ENCODE measurements at regions not wholly inside any gene's neighbourhood (a gene's known extent, or its start where the extent isn't known, plus 50 kb on each side); places are given as distances from the start of the nearest gene placed in this dataset.
"Not testable (repeated sequence)": the region's sequence is repeated elsewhere in the genome, so short reads cannot be mapped to it uniquely, and the experiment has no call there.

DNA sequence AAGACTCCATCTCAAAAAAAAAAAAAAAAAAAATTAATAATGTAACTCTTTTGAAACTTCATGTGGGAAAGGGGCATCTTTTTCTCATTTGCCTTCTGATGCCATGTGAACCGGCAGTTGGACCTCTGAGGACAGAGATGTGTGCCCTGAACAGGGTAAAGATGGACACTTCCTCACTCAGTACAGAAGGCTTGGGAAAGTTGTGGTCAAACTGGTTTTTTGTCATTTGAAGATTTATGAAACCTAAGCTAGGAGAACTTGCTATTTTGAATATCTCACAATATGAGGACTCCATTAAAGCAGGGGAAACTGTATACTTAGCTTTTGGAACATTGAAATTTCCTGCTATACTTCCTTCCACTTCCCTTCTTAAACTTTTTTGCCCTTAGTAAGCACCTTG, 147.5 kb upstream of the ALDH1B1 start:
- Histone ChIP-seq H3K36me3 (no peaks in the 10 kb centered on the region), H3K4me3 (no peak overlapping the region), H3K4me1 (no peaks in the 10 kb centered on the region), H3K27ac (no peak overlapping the region), H3K9me3 (no peaks in the 10 kb centered on the region), H3K27me3 (no peaks in the 10 kb centered on the region)
- intact Hi-C loops (cut with DNase I; ENCODE audit: low total_unique reads): no loop called here
- no peak for DNase-seq
- TF ChIP-seq, protein P1, sequence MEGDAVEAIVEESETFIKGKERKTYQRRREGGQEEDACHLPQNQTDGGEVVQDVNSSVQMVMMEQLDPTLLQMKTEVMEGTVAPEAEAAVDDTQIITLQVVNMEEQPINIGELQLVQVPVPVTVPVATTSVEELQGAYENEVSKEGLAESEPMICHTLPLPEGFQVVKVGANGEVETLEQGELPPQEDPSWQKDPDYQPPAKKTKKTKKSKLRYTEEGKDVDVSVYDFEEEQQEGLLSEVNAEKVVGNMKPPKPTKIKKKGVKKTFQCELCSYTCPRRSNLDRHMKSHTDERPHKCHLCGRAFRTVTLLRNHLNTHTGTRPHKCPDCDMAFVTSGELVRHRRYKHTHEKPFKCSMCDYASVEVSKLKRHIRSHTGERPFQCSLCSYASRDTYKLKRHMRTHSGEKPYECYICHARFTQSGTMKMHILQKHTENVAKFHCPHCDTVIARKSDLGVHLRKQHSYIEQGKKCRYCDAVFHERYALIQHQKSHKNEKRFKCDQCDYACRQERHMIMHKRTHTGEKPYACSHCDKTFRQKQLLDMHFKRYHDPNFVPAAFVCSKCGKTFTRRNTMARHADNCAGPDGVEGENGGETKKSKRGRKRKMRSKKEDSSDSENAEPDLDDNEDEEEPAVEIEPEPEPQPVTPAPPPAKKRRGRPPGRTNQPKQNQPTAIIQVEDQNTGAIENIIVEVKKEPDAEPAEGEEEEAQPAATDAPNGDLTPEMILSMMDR (IDR thresholded peaks at IDR 0.05): no peak

DNA sequence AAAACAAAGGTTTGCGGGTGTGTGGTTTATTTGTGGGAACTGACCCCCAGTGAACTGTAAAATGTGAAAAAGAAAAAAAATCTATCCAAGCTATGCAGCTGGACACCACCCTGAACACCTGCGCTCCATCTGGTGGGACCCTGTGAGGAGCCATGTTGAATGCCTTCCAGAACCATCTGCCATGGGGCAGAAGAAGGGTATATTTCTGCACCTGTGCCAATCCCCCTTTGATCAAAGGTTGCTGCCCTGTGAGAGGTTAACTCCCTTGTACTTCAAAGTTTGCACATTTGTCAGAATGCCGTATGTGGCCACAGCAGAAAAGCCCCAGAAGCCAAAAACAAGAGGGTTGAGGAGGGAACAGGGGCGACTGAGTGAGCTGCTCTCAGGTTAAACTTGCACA, 148.5 kb upstream of the ALDH1B1 start:
- Histone ChIP-seq H3K9me3 (no peaks in the 10 kb centered on the region), H3K4me3 (no peak overlapping the region), H3K27ac (no peak overlapping the region), H3K27me3 (no peaks in the 10 kb centered on the region), H3K4me1 (no peaks in the 10 kb centered on the region), H3K36me3 (no peaks in the 10 kb centered on the region)
- intact Hi-C loops (cut with DNase I; ENCODE audit: low total_unique reads): no loop called here
- no peak for DNase-seq
- TF ChIP-seq, protein P1 (IDR thresholded peaks at IDR 0.05): no peak

DNA sequence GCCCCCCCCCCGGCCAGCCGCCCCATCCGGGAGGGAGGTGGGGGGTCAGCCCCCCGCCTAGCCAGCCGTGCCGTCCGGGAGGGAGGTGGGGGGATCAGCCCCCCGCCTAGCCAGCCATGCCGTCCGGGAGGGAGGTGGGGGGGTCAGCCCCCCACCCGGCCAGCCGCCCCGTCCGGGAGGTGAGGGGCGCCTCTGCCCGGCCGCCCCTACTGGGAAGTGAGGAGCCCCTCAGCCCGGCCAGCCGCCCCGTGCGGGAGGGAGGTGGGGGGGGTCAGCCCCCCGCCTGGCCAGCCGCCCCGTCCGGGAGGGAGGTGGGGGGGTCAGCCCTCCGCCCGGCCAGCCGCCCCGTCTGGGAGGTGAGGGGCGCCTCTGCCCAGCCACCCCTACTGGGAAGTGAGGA, 150.4 kb upstream of the ALDH1B1 start:
- H3K9me3 ChIP-seq; H3K4me1 ChIP-seq; H3K27me3 ChIP-seq; H3K4me3 ChIP-seq; intact Hi-C loops (cut with DNase I; ENCODE audit: low total_unique reads); H3K36me3 ChIP-seq; DNase-seq; H3K27ac ChIP-seq: not testable (repeated sequence)

DNA sequence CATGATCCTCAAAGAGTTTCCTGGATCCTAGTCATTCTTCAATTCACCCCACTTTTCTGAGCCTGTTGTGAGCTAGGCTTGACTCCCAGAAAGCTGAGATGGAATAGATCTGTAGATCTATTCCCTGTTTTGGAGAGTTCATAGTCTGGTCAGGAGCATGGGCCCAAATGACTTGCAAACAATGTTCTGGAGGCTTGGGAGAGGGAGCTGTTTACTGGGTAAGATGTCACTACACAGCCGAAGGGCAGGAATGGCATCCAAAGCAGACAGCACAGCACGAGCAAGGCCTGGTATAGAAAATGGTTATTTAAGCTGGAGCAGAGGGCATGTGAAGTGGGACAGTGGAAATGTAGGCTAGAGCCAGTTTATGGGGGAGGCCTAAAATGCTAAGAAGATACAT, 152.5 kb upstream of the ALDH1B1 start:
- no peak for DNase-seq
- Histone ChIP-seq H3K27me3 (no peaks in the 10 kb centered on the region), H3K36me3 (no peaks in the 10 kb centered on the region), H3K4me3 (no peak overlapping the region), H3K4me1 (no peaks in the 10 kb centered on the region), H3K9me3 (no peaks in the 10 kb centered on the region), H3K27ac (no peak overlapping the region)
- intact Hi-C loops (cut with DNase I; ENCODE audit: low total_unique reads): no loop called here
- TF ChIP-seq, protein P1 (IDR thresholded peaks at IDR 0.05): no peak

DNA sequence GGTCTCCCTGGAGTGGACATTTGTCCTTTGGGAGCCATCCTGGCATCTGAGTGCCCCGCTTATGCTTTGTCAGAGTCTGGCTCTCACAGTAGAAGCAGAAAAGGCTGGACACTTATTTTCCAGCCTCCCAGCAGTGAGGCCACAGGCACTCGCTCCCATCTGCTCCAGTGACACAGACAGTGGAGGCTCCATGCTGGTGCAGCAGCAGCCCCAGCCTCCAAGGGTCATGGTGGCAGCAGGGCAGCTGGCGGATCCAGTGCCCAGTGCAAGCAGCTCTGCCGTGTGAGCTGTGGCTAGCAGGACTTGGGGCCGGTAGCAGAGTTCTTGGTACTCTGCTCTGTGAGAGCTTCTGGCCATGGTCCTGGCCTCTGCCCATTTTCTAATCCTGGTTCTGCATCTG, 157.3 kb upstream of the ALDH1B1 start:
- no peak overlapping the region for H3K27ac ChIP-seq
- H3K36me3 ChIP-seq: no peaks in the 10 kb centered on the region
- intact Hi-C loops (cut with DNase I; ENCODE audit: low total_unique reads): no loop called here
- H3K27me3 ChIP-seq: no peaks in the 10 kb centered on the region
- H3K9me3 ChIP-seq: no peaks in the 10 kb centered on the region
- DNase-seq: no peak
- TF ChIP-seq, protein P1 (IDR thresholded peaks at IDR 0.05): no peak
- H3K4me3 ChIP-seq: no peak overlapping the region
- H3K4me1 ChIP-seq: no peaks in the 10 kb centered on the region

DNA sequence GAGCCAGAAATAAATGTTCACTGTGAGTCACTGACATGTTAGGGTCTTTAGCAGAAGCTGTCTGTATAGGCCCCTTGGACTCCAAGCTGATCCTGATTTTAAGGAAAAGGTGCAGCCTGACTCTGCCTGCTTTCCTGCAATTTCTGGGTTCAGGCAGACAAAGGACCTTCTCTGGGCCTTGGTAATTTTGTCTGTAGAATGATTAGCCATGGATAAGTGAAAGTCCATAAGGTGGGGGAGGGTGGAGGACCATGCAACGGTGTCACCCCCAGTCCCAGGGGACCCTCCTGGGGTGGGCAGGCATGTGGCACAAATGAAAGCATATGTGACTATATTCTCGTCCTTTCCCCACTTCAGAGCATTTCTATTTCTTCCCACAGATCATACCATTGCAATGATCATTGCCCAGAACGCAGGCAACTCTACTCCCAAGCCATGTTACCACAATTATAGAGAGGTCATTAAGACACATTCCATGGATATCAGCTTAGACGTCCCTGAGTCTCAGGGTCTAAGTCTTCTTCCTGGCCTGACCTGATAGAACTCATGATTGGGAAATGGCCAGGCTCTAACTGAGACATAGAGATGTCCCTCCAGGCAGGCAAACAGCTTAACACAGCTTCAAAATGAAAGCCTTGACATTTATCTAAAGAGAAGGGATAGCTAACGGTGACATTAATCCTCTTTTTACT, 157.9 kb upstream of the ALDH1B1 start:
- Histone ChIP-seq H3K27ac (no peak overlapping the region), H3K27me3 (no peaks in the 10 kb centered on the region), H3K36me3 (no peaks in the 10 kb centered on the region), H3K4me3 (no peak overlapping the region), H3K4me1 (no peaks in the 10 kb centered on the region), H3K9me3 (no peaks in the 10 kb centered on the region)
- TF ChIP-seq, protein P1 (IDR thresholded peaks at IDR 0.05): no peak
- DNase-seq: no peak
- intact Hi-C loops (cut with DNase I; ENCODE audit: low total_unique reads): no loop called here

Data from tibial artery (tissue), 4 donors.